ENCODE measurements at regions not wholly inside any gene's neighbourhood (a gene's known extent, or its start where the extent isn't known, plus 50 kb on each side); places are given as distances from the start of the nearest gene placed in this dataset.

DNA sequence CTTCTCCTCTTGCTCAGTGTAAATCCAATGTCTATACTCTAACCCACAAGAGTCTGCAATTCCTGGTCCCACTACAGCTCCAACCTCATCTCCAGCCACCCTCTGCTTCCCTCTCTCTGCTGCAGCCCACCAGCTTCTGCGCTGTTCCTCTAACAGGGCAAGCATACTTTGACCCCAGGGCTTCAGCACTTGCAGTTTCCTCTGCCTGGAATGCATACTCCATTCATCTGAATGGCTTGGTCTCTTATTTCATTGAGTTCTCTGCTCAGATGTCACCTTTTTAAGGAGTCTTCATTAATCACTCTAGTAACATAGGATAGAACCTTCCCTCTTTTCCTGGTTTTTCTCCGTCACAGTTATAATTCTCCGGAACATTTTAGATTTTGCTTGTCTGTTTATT is 141.6 kb downstream of the BUD13 start:
- Histone ChIP-seq H3K9me3 (ENCODE audit: control insufficient read depth, insufficient read depth, low read length) (no peaks in the 10 kb centered on the region), H3K4me3 (ENCODE audit: low read depth, low read length) (no peak overlapping the region), H3K27me3 (ENCODE audit: control insufficient read depth, insufficient read depth, low read length) (no peaks in the 10 kb centered on the region), H3K27ac (ENCODE audit: low read depth, low read length) (no peak overlapping the region)
- ChIA-PET POLR2A (no interaction called here), CTCF (no interaction called here)
- TF ChIP-seq, protein P1, sequence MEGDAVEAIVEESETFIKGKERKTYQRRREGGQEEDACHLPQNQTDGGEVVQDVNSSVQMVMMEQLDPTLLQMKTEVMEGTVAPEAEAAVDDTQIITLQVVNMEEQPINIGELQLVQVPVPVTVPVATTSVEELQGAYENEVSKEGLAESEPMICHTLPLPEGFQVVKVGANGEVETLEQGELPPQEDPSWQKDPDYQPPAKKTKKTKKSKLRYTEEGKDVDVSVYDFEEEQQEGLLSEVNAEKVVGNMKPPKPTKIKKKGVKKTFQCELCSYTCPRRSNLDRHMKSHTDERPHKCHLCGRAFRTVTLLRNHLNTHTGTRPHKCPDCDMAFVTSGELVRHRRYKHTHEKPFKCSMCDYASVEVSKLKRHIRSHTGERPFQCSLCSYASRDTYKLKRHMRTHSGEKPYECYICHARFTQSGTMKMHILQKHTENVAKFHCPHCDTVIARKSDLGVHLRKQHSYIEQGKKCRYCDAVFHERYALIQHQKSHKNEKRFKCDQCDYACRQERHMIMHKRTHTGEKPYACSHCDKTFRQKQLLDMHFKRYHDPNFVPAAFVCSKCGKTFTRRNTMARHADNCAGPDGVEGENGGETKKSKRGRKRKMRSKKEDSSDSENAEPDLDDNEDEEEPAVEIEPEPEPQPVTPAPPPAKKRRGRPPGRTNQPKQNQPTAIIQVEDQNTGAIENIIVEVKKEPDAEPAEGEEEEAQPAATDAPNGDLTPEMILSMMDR (IDR thresholded peaks at IDR 0.05; ENCODE audit: low read depth, low read length): no peak
- no peak for DNase-seq (ENCODE audit: low read depth, low spot score)

DNA sequence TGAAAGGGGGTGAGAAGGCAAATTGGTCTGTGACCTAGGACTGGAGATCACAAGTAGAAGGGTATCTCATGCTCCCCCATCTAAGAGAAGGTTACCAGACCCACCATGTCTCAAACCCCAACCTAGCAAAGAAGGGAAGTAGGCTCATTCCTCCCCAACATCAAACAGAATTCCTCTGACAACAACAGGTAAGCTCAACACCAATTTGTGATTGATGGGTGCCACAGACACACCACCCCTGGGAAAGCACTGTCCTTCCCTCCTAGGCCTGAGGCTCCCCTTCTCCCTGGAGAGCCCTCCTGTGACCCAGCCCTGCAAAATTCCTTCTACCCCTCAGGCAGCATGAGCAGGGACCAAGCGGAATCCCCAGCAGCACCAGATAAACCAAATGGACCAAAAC is 154.3 kb downstream of the BUD13 start:
- ChIA-PET CTCF (no interaction called here), POLR2A (no interaction called here)
- H3K27me3 ChIP-seq (ENCODE audit: control insufficient read depth, insufficient read depth, low read length): no peaks in the 10 kb centered on the region
- no peak overlapping the region for H3K27ac ChIP-seq (ENCODE audit: low read depth, low read length)
- no peaks in the 10 kb centered on the region for H3K9me3 ChIP-seq (ENCODE audit: control insufficient read depth, insufficient read depth, low read length)
- TF ChIP-seq, protein P1 (IDR thresholded peaks at IDR 0.05; ENCODE audit: low read depth, low read length): no peak
- no peak overlapping the region for H3K4me3 ChIP-seq (ENCODE audit: low read depth, low read length)
- no peak for DNase-seq (ENCODE audit: low read depth, low spot score)

DNA sequence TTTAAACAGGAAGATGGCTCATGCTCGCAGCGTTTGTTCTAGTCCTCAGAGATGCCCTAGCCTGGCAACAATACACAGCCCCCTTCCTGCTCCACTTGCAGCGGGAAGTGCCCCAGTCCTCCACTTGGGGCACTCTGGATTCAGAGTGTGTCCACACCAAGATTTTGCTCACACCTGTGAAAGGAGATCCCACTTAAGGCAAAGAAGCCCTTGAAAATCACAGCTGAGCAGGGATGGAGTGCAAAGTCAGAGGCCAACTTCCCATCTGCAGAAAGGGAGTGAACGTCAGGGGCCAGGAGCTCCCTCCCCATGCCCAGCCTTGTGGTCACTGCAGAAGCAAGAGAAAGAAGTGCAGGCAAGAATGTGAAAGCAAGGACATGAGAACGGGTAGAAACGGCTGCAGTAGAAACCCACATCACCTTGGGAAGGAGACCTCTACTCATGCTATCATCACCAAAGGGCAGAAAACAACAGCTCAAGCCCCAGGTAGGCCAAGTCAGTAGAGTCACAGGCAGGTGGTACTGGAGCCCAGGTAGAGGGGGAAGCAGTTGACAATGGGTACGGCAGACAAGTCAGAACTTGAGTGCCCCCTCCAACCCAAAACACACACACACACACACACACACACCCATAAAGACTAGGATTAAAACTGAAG is 157.4 kb downstream of the BUD13 start:
- no peaks in the 10 kb centered on the region for H3K9me3 ChIP-seq (ENCODE audit: control insufficient read depth, insufficient read depth, low read length)
- H3K27me3 ChIP-seq (ENCODE audit: control insufficient read depth, insufficient read depth, low read length): no peaks in the 10 kb centered on the region
- H3K27ac ChIP-seq (ENCODE audit: low read depth, low read length): no peak overlapping the region
- DNase-seq (ENCODE audit: low read depth, low spot score): no peak
- ChIA-PET CTCF (no interaction called here), POLR2A (no interaction called here)
- TF ChIP-seq, protein P1 (IDR thresholded peaks at IDR 0.05; ENCODE audit: low read depth, low read length): no peak
- H3K4me3 ChIP-seq (ENCODE audit: low read depth, low read length): no peak overlapping the region

DNA sequence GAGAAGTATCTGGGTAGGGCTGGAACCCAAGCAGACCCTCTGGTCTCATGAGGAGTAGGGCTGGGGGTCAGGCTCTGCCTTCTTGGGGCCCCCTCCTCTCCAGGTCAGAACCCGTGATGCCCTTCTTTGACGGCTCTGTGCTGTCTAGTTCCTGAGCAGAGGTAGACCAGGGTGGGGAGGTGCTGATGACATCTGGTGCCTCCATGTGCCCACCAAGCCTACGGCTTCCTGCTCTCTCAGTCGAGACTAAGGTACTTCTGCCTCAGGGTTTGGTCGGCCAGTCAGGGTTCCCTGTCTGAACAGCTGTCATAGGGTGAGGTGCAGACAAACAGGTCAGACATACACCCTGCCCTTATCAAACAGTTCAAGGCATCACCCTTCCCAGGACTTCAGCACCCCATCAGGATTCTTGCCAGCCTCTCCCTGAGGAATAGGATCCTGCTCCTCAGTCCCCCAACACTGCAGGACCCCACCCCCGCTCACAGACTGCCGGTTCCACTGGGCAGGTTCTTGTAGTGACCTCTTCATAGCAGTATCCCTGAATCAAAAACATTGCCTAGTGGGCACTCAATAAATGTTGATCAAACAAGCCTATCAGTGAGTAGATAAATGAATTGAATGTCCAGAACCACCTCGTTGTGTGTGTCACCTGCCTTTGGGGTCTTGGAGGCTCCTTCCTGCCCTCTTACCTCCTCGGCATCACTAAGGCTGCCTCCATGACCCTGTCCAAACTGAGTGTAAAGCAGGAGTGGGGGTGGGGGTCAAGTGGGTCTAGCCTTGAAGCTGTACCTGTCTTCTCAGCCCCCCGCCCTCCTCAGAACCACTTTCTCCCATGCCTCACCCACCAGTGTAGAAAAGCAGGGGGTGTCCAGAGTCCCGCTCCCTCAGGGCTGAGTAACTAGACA is 158.2 kb downstream of the BUD13 start:
- no peaks in the 10 kb centered on the region for H3K27me3 ChIP-seq (ENCODE audit: control insufficient read depth, insufficient read depth, low read length)
- H3K27ac ChIP-seq (ENCODE audit: low read depth, low read length): no peak overlapping the region
- POLR2A ChIA-PET: no interaction called here
- H3K4me3 ChIP-seq (ENCODE audit: low read depth, low read length): no peak overlapping the region
- TF ChIP-seq, protein P1 (IDR thresholded peaks at IDR 0.05; ENCODE audit: low read depth, low read length): no peak
- no peaks in the 10 kb centered on the region for H3K9me3 ChIP-seq (ENCODE audit: control insufficient read depth, insufficient read depth, low read length)
- CTCF ChIA-PET: no interaction called here
- no peak for DNase-seq (ENCODE audit: low read depth, low spot score)

DNA sequence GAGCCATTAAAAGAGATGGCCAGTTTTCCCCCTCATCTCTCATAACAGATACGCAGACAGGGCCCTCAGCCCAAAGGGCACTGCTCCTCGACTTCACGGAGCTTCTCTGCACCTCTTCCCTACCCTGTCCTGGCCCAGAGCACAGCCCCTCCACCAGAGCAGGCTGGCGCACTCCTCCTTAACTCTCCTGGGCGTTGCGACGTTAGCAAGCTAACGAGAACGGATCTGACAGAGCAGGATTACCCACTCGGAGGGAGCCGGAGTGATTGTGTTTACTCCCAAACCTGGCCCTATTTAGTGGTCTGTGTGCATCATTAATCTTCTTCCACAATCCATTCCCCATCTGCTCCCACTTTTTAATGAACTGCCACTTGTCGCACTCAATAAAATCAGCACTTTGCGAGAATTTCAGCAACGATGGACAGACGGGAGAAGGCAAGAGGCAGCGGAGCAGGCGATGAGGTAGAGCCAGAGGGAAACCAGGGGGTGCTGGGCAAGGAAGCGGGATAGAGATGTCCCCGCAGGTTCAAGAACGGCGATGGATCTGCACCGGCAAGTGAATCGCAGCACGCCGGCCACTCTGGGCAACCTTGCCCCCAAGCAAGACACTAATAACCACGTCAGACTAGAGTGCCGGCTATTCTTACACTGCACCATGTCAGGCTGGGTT is 159.4 kb downstream of the BUD13 start:
- DNase-seq (ENCODE audit: low read depth, low spot score): no peak
- TF ChIP-seq, protein P1 (IDR thresholded peaks at IDR 0.05; ENCODE audit: low read depth, low read length): no peak
- POLR2A ChIA-PET: no interaction called here
- no peaks in the 10 kb centered on the region for H3K9me3 ChIP-seq (ENCODE audit: control insufficient read depth, insufficient read depth, low read length)
- no peaks in the 10 kb centered on the region for H3K27me3 ChIP-seq (ENCODE audit: control insufficient read depth, insufficient read depth, low read length)
- CTCF ChIA-PET: no interaction called here
- no peak overlapping the region for H3K27ac ChIP-seq (ENCODE audit: low read depth, low read length)
- H3K4me3 ChIP-seq (ENCODE audit: low read depth, low read length): no peak overlapping the region
